HL-60 (cell line): ENCODE measurements at regions not wholly inside any gene's neighbourhood (a gene's known extent, or its start where the extent isn't known, plus 50 kb on each side); places are given as distances from the start of the nearest gene placed in this dataset.

ENCODE experiments used
- DNase-seq, 2 experiments: peaks; one replicate each; pipeline ENCODE4 v3.0.0-alpha.2; 2010 to 2020; ENCODE audit warnings: low read depth in 1 of 2, low spot score in 1 of 2
- H3K27ac ChIP-seq: fragments of 250-450 bp; sonication (Bioruptor Pico); replicated peaks from 2 replicates; pipeline ENCODE4 v1.5.1; 2020; ENCODE audit warnings: mild to moderate bottlenecking, moderate library complexity
- H3K27me3 ChIP-seq: fragments of 250-450 bp; sonication (Bioruptor Pico); 2 replicates; pipeline ENCODE4 v1.5.1; 2021; ENCODE audit warnings: mild to moderate bottlenecking, moderate library complexity; ENCODE audit not compliant: insufficient read depth, poor library complexity, severe bottlenecking
- H3K4me3 ChIP-seq: replicated peaks from 2 replicates; pipeline ENCODE4 v1.5.1; 2011; ENCODE audit warnings: mild to moderate bottlenecking, control low read depth, low read length; ENCODE audit not compliant: insufficient read depth
- CTCF ChIP-seq: IDR thresholded peaks from one replicate; pipeline ENCODE4 v1.5.1; 2011; ENCODE audit warnings: low read length, control low read depth, inconsistent platforms; ENCODE audit not compliant: insufficient read depth
- GABPA ChIP-seq: IDR thresholded peaks from 2 replicates; pipeline ENCODE4 v1.6.1; 2012; ENCODE audit warnings: low read depth
- POLR2AphosphoS5 ChIP-seq: IDR thresholded peaks from 2 replicates; pipeline ENCODE4 v1.6.1; 2012; ENCODE audit warnings: low read depth
- REST ChIP-seq: IDR thresholded peaks from 2 replicates; pipeline ENCODE4 v1.6.1; 2012; ENCODE audit warnings: low read depth; ENCODE audit not compliant: insufficient replicate concordance
- SPI1 ChIP-seq: IDR thresholded peaks from 2 replicates; pipeline ENCODE4 v1.6.1; 2012; ENCODE audit warnings: low read depth, mild to moderate bottlenecking, borderline replicate concordance

GRCh38 chr10:46223626-46224413, 63.0 kb upstream of the ANTXRL start:
- DNase-seq = no peak
- Histone ChIP-seq H3K4me3 (no peak overlapping the region), H3K27ac (no peak overlapping the region), H3K27me3 (no peaks in the 10 kb centered on the region)
- TF ChIP-seq REST = no peak
- no peak for TF ChIP-seq GABPA
- TF ChIP-seq SPI1 = no peak
- TF ChIP-seq POLR2AphosphoS5 = no peak
- no peak for TF ChIP-seq CTCF

- no peak for DNase-seq
- no peak overlapping the region for H3K27ac ChIP-seq
- no peaks in the 10 kb centered on the region for H3K27me3 ChIP-seq
- TF ChIP-seq SPI1 (no peak), REST (no peak), GABPA (no peak), POLR2AphosphoS5 (no peak), CTCF (no peak)
- no peak overlapping the region for H3K4me3 ChIP-seq
Measured at GRCh38 chr10:46224414-46224682, 62.4 kb upstream of the ANTXRL start.

- no peak for DNase-seq
- no peak overlapping the region for H3K4me3 ChIP-seq
- no peak for TF ChIP-seq SPI1
- TF ChIP-seq CTCF = no peak
- TF ChIP-seq GABPA = no peak
- TF ChIP-seq REST = no peak
- no peak for TF ChIP-seq POLR2AphosphoS5
- H3K27me3 ChIP-seq = no peaks in the 10 kb centered on the region
- H3K27ac ChIP-seq = no peak overlapping the region
Measured at GRCh38 chr10:46225597-46225996, 61.2 kb upstream of the ANTXRL start.
